ENCODE measurements at regions not wholly inside any gene's neighbourhood (a gene's known extent, or its start where the extent isn't known, plus 50 kb on each side); places are given as distances from the start of the nearest gene placed in this dataset.
"Not testable (repeated sequence)": the region's sequence is repeated elsewhere in the genome, so short reads cannot be mapped to it uniquely, and the experiment has no call there.

- H3K9me3 ChIP-seq (ENCODE audit: low read length), result no peaks in the 10 kb centered on the region
- H3K4me2 ChIP-seq (ENCODE audit: low read length), result no peak overlapping the region
- no peak overlapping the region for H2AFZ ChIP-seq (ENCODE audit: low read depth, low read length)
- H3K4me3 ChIP-seq (ENCODE audit: low read length), result no peak overlapping the region
- H3K36me3 ChIP-seq (ENCODE audit: insufficient read depth, low read length), result no peaks in the 10 kb centered on the region
- TF ChIP-seq TAF1 (IDR thresholded peaks at IDR 0.05; ENCODE audit: low read depth), result no peak
- TF ChIP-seq MXI1 (conservative IDR thresholded peaks at IDR 0.05; ENCODE audit: poor library complexity, severe bottlenecking), result no peak
- H3K27me3 ChIP-seq (ENCODE audit: insufficient read depth, low read depth, low read length), result no peaks in the 10 kb centered on the region
- no peak overlapping the region for H3K9ac ChIP-seq (ENCODE audit: low read length)
- no peaks in the 10 kb centered on the region for H3K79me2 ChIP-seq (replicated peaks; ENCODE audit: insufficient read depth, low read length)
- no peak overlapping the region for H3K27ac ChIP-seq (ENCODE audit: low read length)
- H3F3A ChIP-seq (ENCODE audit: insufficient read depth, low read length, poor library complexity, severe bottlenecking), result no peaks in the 10 kb centered on the region
- H4K20me1 ChIP-seq (ENCODE audit: insufficient read depth), result no peaks in the 10 kb centered on the region
- no peaks in the 10 kb centered on the region for H3K9me2 ChIP-seq (ENCODE audit: insufficient read depth, low read length)
These were observed 197.5 kb upstream of the SEMA6A start for GRCh38 chr5:116772152-116772501.

- no peaks in the 10 kb centered on the region for H4K20me1 ChIP-seq (ENCODE audit: insufficient read depth)
- H3K4me3 ChIP-seq (ENCODE audit: low read length), result no peak overlapping the region
- no peaks in the 10 kb centered on the region for H3K79me2 ChIP-seq (replicated peaks; ENCODE audit: insufficient read depth, low read length)
- H3K9me3 ChIP-seq (ENCODE audit: low read length), result no peaks in the 10 kb centered on the region
- H2AFZ ChIP-seq (ENCODE audit: low read depth, low read length), result no peak overlapping the region
- no peaks in the 10 kb centered on the region for H3K9me2 ChIP-seq (ENCODE audit: insufficient read depth, low read length)
- TF ChIP-seq MXI1 (conservative IDR thresholded peaks at IDR 0.05; ENCODE audit: poor library complexity, severe bottlenecking) (no peak), CTCF (IDR thresholded peaks at IDR 0.05; ENCODE audit: poor library complexity, severe bottlenecking) (no peak), SMC3 (conservative IDR thresholded peaks at IDR 0.05; ENCODE audit: poor library complexity) (no peak), EZH2 (IDR thresholded peaks at IDR 0.05; ENCODE audit: borderline replicate concordance, insufficient read depth, low read length, poor library complexity, severe bottlenecking) (no peak), EP300 (conservative IDR thresholded peaks at IDR 0.05; ENCODE audit: poor library complexity, severe bottlenecking) (no peak), RAD21 (conservative IDR thresholded peaks at IDR 0.05) (no peak), TAF1 (IDR thresholded peaks at IDR 0.05; ENCODE audit: low read depth) (no peak), POLR2AphosphoS5 (IDR thresholded peaks at IDR 0.05) (no peak), REST (IDR thresholded peaks at IDR 0.05; ENCODE audit: borderline replicate concordance) (no peak)
- no peaks in the 10 kb centered on the region for H3F3A ChIP-seq (ENCODE audit: insufficient read depth, low read length, poor library complexity, severe bottlenecking)
- H3K9ac ChIP-seq (ENCODE audit: low read length), result no peak overlapping the region
- no peak overlapping the region for H3K27ac ChIP-seq (ENCODE audit: low read length)
- no peaks in the 10 kb centered on the region for H3K27me3 ChIP-seq (ENCODE audit: insufficient read depth, low read depth, low read length)
- H3K4me2 ChIP-seq (ENCODE audit: low read length), result no peak overlapping the region
- H3K36me3 ChIP-seq (ENCODE audit: insufficient read depth, low read length), result no peaks in the 10 kb centered on the region
These were observed 197.0 kb upstream of the SEMA6A start for GRCh38 chr5:116771466-116772151.

GRCh38 chr5:116769953-116770352 is 195.3 kb upstream of the SEMA6A start:
- H3K4me2 ChIP-seq (ENCODE audit: low read length); H2AFZ ChIP-seq (ENCODE audit: low read depth, low read length); H3K9me2 ChIP-seq (ENCODE audit: insufficient read depth, low read length); H3K9me3 ChIP-seq (ENCODE audit: low read length); H3K36me3 ChIP-seq (ENCODE audit: insufficient read depth, low read length); H3K27me3 ChIP-seq (ENCODE audit: insufficient read depth, low read depth, low read length); H3K27ac ChIP-seq (ENCODE audit: low read length); H3K4me3 ChIP-seq (ENCODE audit: low read length); H3K9ac ChIP-seq (ENCODE audit: low read length); H4K20me1 ChIP-seq (ENCODE audit: insufficient read depth); H3K79me2 ChIP-seq (replicated peaks; ENCODE audit: insufficient read depth, low read length); H3F3A ChIP-seq (ENCODE audit: insufficient read depth, low read length, poor library complexity, severe bottlenecking): not testable (repeated sequence)
